MM.1S (cell line): ENCODE measurements at regions not wholly inside any gene's neighbourhood (a gene's known extent, or its start where the extent isn't known, plus 50 kb on each side); places are given as distances from the start of the nearest gene placed in this dataset.

Experiments used
- EZH2phosphoT487 ChIP-seq: fragments of 300-600 bp; sonication (generic); IDR thresholded peaks from 2 replicates; pipeline ENCODE4 v1.6.1; 2018; ENCODE audit warnings: antibody characterized with exemption, low read length
- TF ChIP-seq, protein P1 (sequence below): fragments of 300-600 bp; sonication (generic); IDR thresholded peaks from 2 replicates; pipeline ENCODE4 v1.5.1; 2016; ENCODE audit warnings: antibody characterized with exemption, low read length, mixed read lengths

DNA sequence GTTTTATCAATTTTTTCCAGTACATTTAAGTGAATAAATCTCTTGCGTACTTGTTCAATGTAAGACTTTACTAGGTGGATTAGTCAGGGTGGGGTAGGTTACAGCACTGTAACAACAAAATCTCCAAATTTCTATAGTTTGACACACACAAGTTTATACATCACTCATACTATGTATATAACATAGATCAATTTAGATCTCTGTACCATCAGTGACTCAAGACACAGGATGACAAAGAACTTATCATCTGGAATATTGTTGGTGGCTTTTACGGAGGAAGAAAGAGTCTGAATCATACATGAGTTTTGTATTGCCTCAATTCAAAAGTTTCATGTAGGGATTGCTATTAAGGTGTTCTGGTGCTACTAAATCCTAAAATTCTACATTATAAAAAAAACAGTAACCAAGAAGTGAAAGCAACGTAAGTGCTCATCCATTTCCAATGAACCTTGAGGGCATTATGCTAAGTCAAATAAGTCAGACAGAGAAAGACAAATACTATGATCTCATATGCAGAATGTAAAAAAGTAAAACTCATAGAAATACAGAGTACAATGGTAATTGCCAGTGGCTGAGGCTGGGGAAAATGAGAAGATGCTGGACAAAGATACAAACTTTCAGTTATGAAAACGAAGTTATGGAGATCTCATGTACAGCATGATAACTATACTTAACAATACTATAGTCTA lies 98.0 kb upstream of the DKK2 start:
- no peak for TF ChIP-seq EZH2phosphoT487
- TF ChIP-seq, protein P1, sequence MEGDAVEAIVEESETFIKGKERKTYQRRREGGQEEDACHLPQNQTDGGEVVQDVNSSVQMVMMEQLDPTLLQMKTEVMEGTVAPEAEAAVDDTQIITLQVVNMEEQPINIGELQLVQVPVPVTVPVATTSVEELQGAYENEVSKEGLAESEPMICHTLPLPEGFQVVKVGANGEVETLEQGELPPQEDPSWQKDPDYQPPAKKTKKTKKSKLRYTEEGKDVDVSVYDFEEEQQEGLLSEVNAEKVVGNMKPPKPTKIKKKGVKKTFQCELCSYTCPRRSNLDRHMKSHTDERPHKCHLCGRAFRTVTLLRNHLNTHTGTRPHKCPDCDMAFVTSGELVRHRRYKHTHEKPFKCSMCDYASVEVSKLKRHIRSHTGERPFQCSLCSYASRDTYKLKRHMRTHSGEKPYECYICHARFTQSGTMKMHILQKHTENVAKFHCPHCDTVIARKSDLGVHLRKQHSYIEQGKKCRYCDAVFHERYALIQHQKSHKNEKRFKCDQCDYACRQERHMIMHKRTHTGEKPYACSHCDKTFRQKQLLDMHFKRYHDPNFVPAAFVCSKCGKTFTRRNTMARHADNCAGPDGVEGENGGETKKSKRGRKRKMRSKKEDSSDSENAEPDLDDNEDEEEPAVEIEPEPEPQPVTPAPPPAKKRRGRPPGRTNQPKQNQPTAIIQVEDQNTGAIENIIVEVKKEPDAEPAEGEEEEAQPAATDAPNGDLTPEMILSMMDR, result no peak
